ENCODE measurements at regions not wholly inside any gene's neighbourhood (a gene's known extent, or its start where the extent isn't known, plus 50 kb on each side); places are given as distances from the start of the nearest gene placed in this dataset.

- TF ChIP-seq CTCF (conservative IDR thresholded peaks at IDR 0.05 in 1 of 2, IDR thresholded peaks at IDR 0.05 in 1 of 2; ENCODE audit: extremely low read depth in 1 of 2, insufficient read depth in 1 of 2, low read depth in 1 of 2, low read length in 2 of 2) (no peak), EZH2 (IDR thresholded peaks at IDR 0.05; ENCODE audit: borderline replicate concordance, low read length) (no peak)
Observed at GRCh38 chrX:129000018-129000417, 523.3 kb downstream of the SMARCA1 start.
